NCI-H2107 treated with DMSO at 0.1 percent for 48 hours (cell line): ENCODE measurements at regions not wholly inside any gene's neighbourhood (a gene's known extent, or its start where the extent isn't known, plus 50 kb on each side); places are given as distances from the start of the nearest gene placed in this dataset.
"Not testable (repeated sequence)": the region's sequence is repeated elsewhere in the genome, so short reads cannot be mapped to it uniquely, and the experiment has no call there.

Source experiments
- DNase-seq: peaks from one replicate; lab custom pipeline; 2025; ENCODE audit not compliant: unreplicated experiment; lab: John Stamatoyannopoulos, UW

- no peak for DNase-seq
Measured at GRCh38 chr18:10114717-10115463, 201.1 kb downstream of the VAPA start.

GRCh38 chr18:10116574-10116973 lies 202.8 kb downstream of the VAPA start:
- no peak for DNase-seq

GRCh38 chr18:10119528-10119927 lies 205.7 kb downstream of the VAPA start:
- DNase-seq: no peak

- DNase-seq: no peak
Measured at GRCh38 chr18:10119991-10120390, 206.2 kb downstream of the VAPA start.

- no peak for DNase-seq
Measured at GRCh38 chr18:10120622-10121021, 206.8 kb downstream of the VAPA start.

GRCh38 chr18:10121028-10121427 lies 207.2 kb downstream of the VAPA start:
- DNase-seq: no peak

GRCh38 chr18:10121786-10122515 lies 208.1 kb downstream of the VAPA start:
- DNase-seq: peak; percentile 72

GRCh38 chr18:10122988-10123950 lies 209.5 kb downstream of the VAPA start:
- DNase-seq: no peak

- DNase-seq: no peak
Measured at GRCh38 chr18:10124071-10124470, 210.3 kb downstream of the VAPA start.

- no peak for DNase-seq
Measured at GRCh38 chr18:10124557-10124956, 210.7 kb downstream of the VAPA start.

- no peak for DNase-seq
Measured at GRCh38 chr18:10124967-10125366, 211.2 kb downstream of the VAPA start.

- DNase-seq: no peak
Measured at GRCh38 chr18:10127729-10128128, 213.9 kb downstream of the VAPA start.

- no peak for DNase-seq
Measured at GRCh38 chr18:10128921-10129501, 215.2 kb downstream of the VAPA start.

- DNase-seq: no peak
Measured at GRCh38 chr18:10130606-10131005, 216.8 kb downstream of the VAPA start.

GRCh38 chr18:10131081-10131459 lies 217.3 kb downstream of the VAPA start:
- no peak for DNase-seq

- DNase-seq: no peak
Measured at GRCh38 chr18:10131460-10132395, 217.9 kb downstream of the VAPA start.

- DNase-seq: no peak
Measured at GRCh38 chr18:10133516-10133915, 219.7 kb downstream of the VAPA start.

GRCh38 chr18:10134204-10134603 lies 220.4 kb downstream of the VAPA start:
- no peak for DNase-seq

- not testable (repeated sequence) for DNase-seq
Measured at GRCh38 chr18:10134749-10135148, 220.9 kb downstream of the VAPA start.
